ENCODE measurements at regions not wholly inside any gene's neighbourhood (a gene's known extent, or its start where the extent isn't known, plus 50 kb on each side); places are given as distances from the start of the nearest gene placed in this dataset.

GRCh38 chr16:86327321-86327720 is 183.0 kb upstream of the FOXF1 start:
- POLR2A ChIA-PET: no interaction called here
- H3K4me3 ChIP-seq (ENCODE audit: low read depth, low read length): no peak overlapping the region
- CTCF ChIA-PET: interaction anchor here (2.3 kb wide), 1 partner anchor 14 kb away, joined by 6 read pairs; no protein-coding TSS in a partner anchor
- no peak for DNase-seq (ENCODE audit: low read depth, low spot score)
- TF ChIP-seq, protein P1, sequence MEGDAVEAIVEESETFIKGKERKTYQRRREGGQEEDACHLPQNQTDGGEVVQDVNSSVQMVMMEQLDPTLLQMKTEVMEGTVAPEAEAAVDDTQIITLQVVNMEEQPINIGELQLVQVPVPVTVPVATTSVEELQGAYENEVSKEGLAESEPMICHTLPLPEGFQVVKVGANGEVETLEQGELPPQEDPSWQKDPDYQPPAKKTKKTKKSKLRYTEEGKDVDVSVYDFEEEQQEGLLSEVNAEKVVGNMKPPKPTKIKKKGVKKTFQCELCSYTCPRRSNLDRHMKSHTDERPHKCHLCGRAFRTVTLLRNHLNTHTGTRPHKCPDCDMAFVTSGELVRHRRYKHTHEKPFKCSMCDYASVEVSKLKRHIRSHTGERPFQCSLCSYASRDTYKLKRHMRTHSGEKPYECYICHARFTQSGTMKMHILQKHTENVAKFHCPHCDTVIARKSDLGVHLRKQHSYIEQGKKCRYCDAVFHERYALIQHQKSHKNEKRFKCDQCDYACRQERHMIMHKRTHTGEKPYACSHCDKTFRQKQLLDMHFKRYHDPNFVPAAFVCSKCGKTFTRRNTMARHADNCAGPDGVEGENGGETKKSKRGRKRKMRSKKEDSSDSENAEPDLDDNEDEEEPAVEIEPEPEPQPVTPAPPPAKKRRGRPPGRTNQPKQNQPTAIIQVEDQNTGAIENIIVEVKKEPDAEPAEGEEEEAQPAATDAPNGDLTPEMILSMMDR (IDR thresholded peaks at IDR 0.05; ENCODE audit: insufficient read depth, low read length, missing control alignments): no peak

- POLR2A ChIA-PET: no interaction called here
- CTCF ChIA-PET: no interaction called here
- TF ChIP-seq, protein P1 (IDR thresholded peaks at IDR 0.05; ENCODE audit: insufficient read depth, low read length, missing control alignments): no peak
- no peak for DNase-seq (ENCODE audit: low read depth, low spot score)
- no peak overlapping the region for H3K4me3 ChIP-seq (ENCODE audit: low read depth, low read length)
Observed at GRCh38 chr16:86330906-86331305, 179.4 kb upstream of the FOXF1 start.

- POLR2A ChIA-PET: interaction anchor here (1.1 kb wide), 1 partner anchor 14 kb away, joined by 3 read pairs; no protein-coding TSS in a partner anchor
- CTCF ChIA-PET: interaction anchor here (1.6 to 2.2 kb wide), 2 partner anchors 9 to 183 kb away, joined by 4 to 9 read pairs; no protein-coding TSS in a partner anchor
- DNase-seq (ENCODE audit: low read depth, low spot score): no peak
- H3K4me3 ChIP-seq (ENCODE audit: low read depth, low read length): no peak overlapping the region
- TF ChIP-seq, protein P1 (IDR thresholded peaks at IDR 0.05; ENCODE audit: insufficient read depth, low read length, missing control alignments): no peak
Observed at GRCh38 chr16:86334079-86334635, 176.2 kb upstream of the FOXF1 start.

- POLR2A ChIA-PET: no interaction called here
- TF ChIP-seq, protein P1 (IDR thresholded peaks at IDR 0.05; ENCODE audit: insufficient read depth, low read length, missing control alignments): no peak
- CTCF ChIA-PET: no interaction called here
- DNase-seq (ENCODE audit: low read depth, low spot score): no peak
- H3K4me3 ChIP-seq (ENCODE audit: low read depth, low read length): no peak overlapping the region
Observed at GRCh38 chr16:86335266-86336172, 174.8 kb upstream of the FOXF1 start.

DNA sequence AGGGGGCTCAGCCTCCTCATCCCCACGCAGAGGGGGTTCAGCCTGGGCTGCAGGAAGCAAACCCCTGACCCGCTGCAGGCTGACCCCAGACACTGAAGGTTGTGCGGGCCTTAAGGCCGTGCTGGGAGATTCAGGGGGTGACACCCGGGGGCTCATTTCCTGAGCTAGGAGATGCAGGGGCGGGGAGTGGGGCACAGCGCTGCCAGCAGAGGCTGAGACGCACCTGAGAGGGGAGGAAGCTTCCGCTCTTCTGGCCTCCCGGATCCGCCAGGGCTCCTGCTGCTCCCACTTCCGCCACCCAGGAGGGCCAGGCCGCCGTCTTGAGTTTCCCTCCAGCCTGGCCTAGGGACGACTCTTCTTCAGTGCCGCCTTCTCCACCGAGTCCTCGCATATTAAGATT is 173.2 kb upstream of the FOXF1 start:
- ChIA-PET POLR2A (no interaction called here), CTCF (interaction anchor here (0.7 to 1.3 kb wide), 5 partner anchors 12 to 183 kb away, joined by 3 to 5 read pairs (median 3); no protein-coding TSS in a partner anchor)
- DNase-seq (ENCODE audit: low read depth, low spot score): no peak
- TF ChIP-seq, protein P1 (IDR thresholded peaks at IDR 0.05; ENCODE audit: insufficient read depth, low read length, missing control alignments): no peak
- no peak overlapping the region for H3K4me3 ChIP-seq (ENCODE audit: low read depth, low read length)

All from AG04449 (cell line).